ENCODE measurements at regions not wholly inside any gene's neighbourhood (a gene's known extent, or its start where the extent isn't known, plus 50 kb on each side); places are given as distances from the start of the nearest gene placed in this dataset.

DNA sequence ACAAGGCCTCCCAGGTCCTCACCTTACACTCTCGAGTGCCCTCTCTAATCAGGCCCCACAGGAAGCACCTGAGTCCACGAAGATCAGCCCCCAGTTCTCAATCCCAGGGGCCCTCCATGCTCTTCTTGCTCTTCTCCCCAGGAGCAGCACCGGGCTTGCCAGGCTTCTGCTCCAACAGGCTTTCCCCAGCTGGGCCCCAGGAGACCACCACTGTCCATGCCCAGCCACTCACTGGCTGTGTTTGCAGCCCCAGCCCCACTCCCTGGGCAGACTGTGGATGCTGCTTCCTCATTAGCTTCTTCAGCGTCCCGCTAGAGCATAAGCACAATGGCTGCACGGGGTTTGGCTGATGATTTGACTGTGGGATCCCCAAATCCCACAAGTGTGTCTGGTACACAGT is 781.9 kb downstream of the GALR1 start:
- no peaks in the 10 kb centered on the region for H3K79me1 ChIP-seq (replicated peaks; ENCODE audit: low read length, poor library complexity, severe bottlenecking)
- 63% methylated on average over 6 of the region's 6 CpGs for WGBS
- no peak overlapping the region for H3K4me2 ChIP-seq (ENCODE audit: low read length, poor library complexity, severe bottlenecking)
- H2BK5ac ChIP-seq (ENCODE audit: low read depth, low read length, poor library complexity, severe bottlenecking): no peak overlapping the region
- no peak overlapping the region for H3K14ac ChIP-seq (ENCODE audit: low read length in 2 of 2)
- H3K4me1 ChIP-seq (ENCODE audit: control insufficient read depth, insufficient read depth, low read depth, low read length): no peaks in the 10 kb centered on the region
- no peak overlapping the region for H2BK15ac ChIP-seq (ENCODE audit: low read depth, poor library complexity, severe bottlenecking)
- H3K4ac ChIP-seq (ENCODE audit: low read depth in 1 of 2, low read length in 2 of 2): no peak overlapping the region
- H3K9me3 ChIP-seq (ENCODE audit: control insufficient read depth, low read length): peaks cover 15% of the 10 kb centered on the region
- H2AFZ ChIP-seq (ENCODE audit: low read depth, low read length): no peak overlapping the region
- no peak overlapping the region for H3K23ac ChIP-seq (ENCODE audit: low read length in 2 of 2)
- H4K91ac ChIP-seq (ENCODE audit: low read length): no peak overlapping the region
- H2BK120ac ChIP-seq (ENCODE audit: low read depth, low read length): no peak overlapping the region
- no peaks in the 10 kb centered on the region for H3K27me3 ChIP-seq (ENCODE audit: control insufficient read depth in 1 of 2, insufficient read depth in 1 of 2, low read length in 2 of 2)
- H3K36me3 ChIP-seq (ENCODE audit: control insufficient read depth in 1 of 2, insufficient read depth in 2 of 2, low read depth in 1 of 2, low read length in 2 of 2): no peaks in the 10 kb centered on the region
- DNase-seq: no peak
- no peak overlapping the region for H3K27ac ChIP-seq (ENCODE audit: low read length, poor library complexity, severe bottlenecking)
- no peak overlapping the region for H3K4me3 ChIP-seq (ENCODE audit: insufficient read depth in 1 of 2, low read depth in 1 of 2, low read length in 2 of 2)
- no peak overlapping the region for H3K18ac ChIP-seq (ENCODE audit: low read depth in 1 of 2, low read length in 2 of 2)
- no peak overlapping the region for H3K9ac ChIP-seq (ENCODE audit: low read length)
- H2BK12ac ChIP-seq (ENCODE audit: low read length in 2 of 2): no peak overlapping the region
- H2AK5ac ChIP-seq (ENCODE audit: low read length, severe bottlenecking): no peak overlapping the region
- H4K8ac ChIP-seq (ENCODE audit: low read length): no peak overlapping the region

- H2BK120ac ChIP-seq (ENCODE audit: low read depth, low read length): no peak overlapping the region
- no peak overlapping the region for H3K4me2 ChIP-seq (ENCODE audit: low read length, poor library complexity, severe bottlenecking)
- no peaks in the 10 kb centered on the region for H3K27me3 ChIP-seq (ENCODE audit: control insufficient read depth in 1 of 2, insufficient read depth in 1 of 2, low read length in 2 of 2)
- H3K36me3 ChIP-seq (ENCODE audit: control insufficient read depth in 1 of 2, insufficient read depth in 2 of 2, low read depth in 1 of 2, low read length in 2 of 2): no peaks in the 10 kb centered on the region
- no peak overlapping the region for H3K14ac ChIP-seq (ENCODE audit: low read length in 2 of 2)
- no peak for DNase-seq
- H3K4me3 ChIP-seq (ENCODE audit: insufficient read depth in 1 of 2, low read depth in 1 of 2, low read length in 2 of 2): no peak overlapping the region
- H3K79me1 ChIP-seq (replicated peaks; ENCODE audit: low read length, poor library complexity, severe bottlenecking): no peaks in the 10 kb centered on the region
- H3K18ac ChIP-seq (ENCODE audit: low read depth in 1 of 2, low read length in 2 of 2): no peak overlapping the region
- no peak overlapping the region for H2BK12ac ChIP-seq (ENCODE audit: low read length in 2 of 2)
- H2BK5ac ChIP-seq (ENCODE audit: low read depth, low read length, poor library complexity, severe bottlenecking): no peak overlapping the region
- peaks cover 15% of the 10 kb centered on the region for H3K9me3 ChIP-seq (ENCODE audit: control insufficient read depth, low read length)
- no peak overlapping the region for H4K8ac ChIP-seq (ENCODE audit: low read length)
- no peak overlapping the region for H2AK5ac ChIP-seq (ENCODE audit: low read length, severe bottlenecking)
- no peak overlapping the region for H3K23ac ChIP-seq (ENCODE audit: low read length in 2 of 2)
- no peak overlapping the region for H3K9ac ChIP-seq (ENCODE audit: low read length)
- no peak overlapping the region for H2BK15ac ChIP-seq (ENCODE audit: low read depth, poor library complexity, severe bottlenecking)
- H3K4me1 ChIP-seq (ENCODE audit: control insufficient read depth, insufficient read depth, low read depth, low read length): no peaks in the 10 kb centered on the region
- H2AFZ ChIP-seq (ENCODE audit: low read depth, low read length): no peak overlapping the region
- 77% methylated on average over 8 of the region's 8 CpGs for WGBS
- no peak overlapping the region for H3K4ac ChIP-seq (ENCODE audit: low read depth in 1 of 2, low read length in 2 of 2)
- H4K91ac ChIP-seq (ENCODE audit: low read length): no peak overlapping the region
- H3K27ac ChIP-seq (ENCODE audit: low read length, poor library complexity, severe bottlenecking): no peak overlapping the region
These were observed 782.3 kb downstream of the GALR1 start for GRCh38 chr18:78031991-78032390.

GRCh38 chr18:78032574-78032973 is 782.9 kb downstream of the GALR1 start:
- no peak overlapping the region for H2BK120ac ChIP-seq (ENCODE audit: low read depth, low read length)
- H3K23ac ChIP-seq (ENCODE audit: low read length in 2 of 2): no peak overlapping the region
- no peak overlapping the region for H3K4me2 ChIP-seq (ENCODE audit: low read length, poor library complexity, severe bottlenecking)
- WGBS: 80% methylated on average over 3 of the region's 6 CpGs
- no peak overlapping the region for H4K8ac ChIP-seq (ENCODE audit: low read length)
- no peaks in the 10 kb centered on the region for H3K27me3 ChIP-seq (ENCODE audit: control insufficient read depth in 1 of 2, insufficient read depth in 1 of 2, low read length in 2 of 2)
- no peaks in the 10 kb centered on the region for H3K79me1 ChIP-seq (replicated peaks; ENCODE audit: low read length, poor library complexity, severe bottlenecking)
- H3K4me3 ChIP-seq (ENCODE audit: insufficient read depth in 1 of 2, low read depth in 1 of 2, low read length in 2 of 2): no peak overlapping the region
- H3K9ac ChIP-seq (ENCODE audit: low read length): no peak overlapping the region
- no peak overlapping the region for H3K14ac ChIP-seq (ENCODE audit: low read length in 2 of 2)
- H2BK5ac ChIP-seq (ENCODE audit: low read depth, low read length, poor library complexity, severe bottlenecking): no peak overlapping the region
- no peaks in the 10 kb centered on the region for H3K4me1 ChIP-seq (ENCODE audit: control insufficient read depth, insufficient read depth, low read depth, low read length)
- no peaks in the 10 kb centered on the region for H3K36me3 ChIP-seq (ENCODE audit: control insufficient read depth in 1 of 2, insufficient read depth in 2 of 2, low read depth in 1 of 2, low read length in 2 of 2)
- H2BK15ac ChIP-seq (ENCODE audit: low read depth, poor library complexity, severe bottlenecking): no peak overlapping the region
- peaks cover 18% of the 10 kb centered on the region for H3K9me3 ChIP-seq (ENCODE audit: control insufficient read depth, low read length)
- no peak overlapping the region for H4K91ac ChIP-seq (ENCODE audit: low read length)
- DNase-seq: no peak
- no peak overlapping the region for H3K27ac ChIP-seq (ENCODE audit: low read length, poor library complexity, severe bottlenecking)
- H2AFZ ChIP-seq (ENCODE audit: low read depth, low read length): no peak overlapping the region
- H3K18ac ChIP-seq (ENCODE audit: low read depth in 1 of 2, low read length in 2 of 2): no peak overlapping the region
- no peak overlapping the region for H2BK12ac ChIP-seq (ENCODE audit: low read length in 2 of 2)
- H3K4ac ChIP-seq (ENCODE audit: low read depth in 1 of 2, low read length in 2 of 2): no peak overlapping the region
- H2AK5ac ChIP-seq (ENCODE audit: low read length, severe bottlenecking): no peak overlapping the region

DNA sequence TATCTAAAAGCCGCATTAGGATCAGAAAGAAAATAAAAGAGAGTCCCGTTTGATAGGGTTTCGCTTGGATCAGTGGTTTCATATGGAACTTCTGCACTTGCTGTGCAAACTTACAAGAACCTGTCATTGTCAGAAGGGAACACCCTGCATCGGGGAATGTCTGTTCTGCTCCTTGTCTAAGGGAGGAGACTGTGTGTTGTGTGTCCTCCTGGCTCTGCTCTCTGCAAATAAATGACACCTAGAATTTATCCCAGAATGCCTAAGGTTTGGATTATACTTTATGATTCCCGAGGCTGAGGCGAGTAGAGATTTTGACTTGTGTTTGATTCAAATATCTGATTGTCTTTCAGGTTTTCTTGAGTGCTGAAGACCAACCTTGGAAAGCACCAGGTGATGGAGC is 785.1 kb downstream of the GALR1 start:
- Histone ChIP-seq H2AK5ac (ENCODE audit: low read length, severe bottlenecking) (no peak overlapping the region), H3K9me3 (ENCODE audit: control insufficient read depth, low read length) (peaks cover 36% of the 10 kb centered on the region), H3K36me3 (ENCODE audit: control insufficient read depth in 1 of 2, insufficient read depth in 2 of 2, low read depth in 1 of 2, low read length in 2 of 2) (no peaks in the 10 kb centered on the region), H2BK12ac (ENCODE audit: low read length in 2 of 2) (no peak overlapping the region), H4K8ac (ENCODE audit: low read length) (no peak overlapping the region), H3K79me1 (replicated peaks; ENCODE audit: low read length, poor library complexity, severe bottlenecking) (no peaks in the 10 kb centered on the region), H3K14ac (ENCODE audit: low read length in 2 of 2) (no peak overlapping the region), H3K4ac (ENCODE audit: low read depth in 1 of 2, low read length in 2 of 2) (no peak overlapping the region), H3K4me3 (ENCODE audit: insufficient read depth in 1 of 2, low read depth in 1 of 2, low read length in 2 of 2) (no peak overlapping the region), H2AFZ (ENCODE audit: low read depth, low read length) (no peak overlapping the region), H3K9ac (ENCODE audit: low read length) (no peak overlapping the region), H3K27me3 (ENCODE audit: control insufficient read depth in 1 of 2, insufficient read depth in 1 of 2, low read length in 2 of 2) (no peaks in the 10 kb centered on the region), H3K23ac (ENCODE audit: low read length in 2 of 2) (no peak overlapping the region), H4K91ac (ENCODE audit: low read length) (no peak overlapping the region), H3K4me2 (ENCODE audit: low read length, poor library complexity, severe bottlenecking) (no peak overlapping the region), H3K4me1 (ENCODE audit: control insufficient read depth, insufficient read depth, low read depth, low read length) (no peaks in the 10 kb centered on the region), H2BK5ac (ENCODE audit: low read depth, low read length, poor library complexity, severe bottlenecking) (no peak overlapping the region), H3K18ac (ENCODE audit: low read depth in 1 of 2, low read length in 2 of 2) (no peak overlapping the region), H2BK120ac (ENCODE audit: low read depth, low read length) (no peak overlapping the region), H3K27ac (ENCODE audit: low read length, poor library complexity, severe bottlenecking) (no peak overlapping the region), H2BK15ac (ENCODE audit: low read depth, poor library complexity, severe bottlenecking) (no peak overlapping the region)
- no peak for DNase-seq
- 79% methylated on average over 6 of the region's 6 CpGs for WGBS

Measured in mesenchymal stem cell (in vitro differentiated cells and primary cell).